Psoas muscle (tissue), 7 donors: ENCODE measurements at regions not wholly inside any gene's neighbourhood (a gene's known extent, or its start where the extent isn't known, plus 50 kb on each side); places are given as distances from the start of the nearest gene placed in this dataset.

Experiments
- ATAC-seq, 4 donors: fragments of 200-7000 bp; cut with Tn5 transposase; one replicate each; pipeline ENCODE4 v1.9.1; 2020; ENCODE audit warnings: moderate library complexity in 3 of 4, mild to moderate bottlenecking in 2 of 4
- DNase-seq, 2 donors: peaks; one replicate each; pipeline ENCODE4 v3.0.0-alpha.2; 2020
- H3K27ac ChIP-seq: fragments of 200-600 bp; one replicate; pipeline ENCODE4 v1.8.0; 2022
- H3K27me3 ChIP-seq, 3 donors: fragments of 200-600 bp in 1 of 3; one replicate each; pipeline versions ENCODE4 v1.6.1 to v1.8.0; 2013 to 2022; ENCODE audit warnings: low read length in 2 of 3, mild to moderate bottlenecking in 2 of 3, moderate library complexity in 1 of 3; ENCODE audit not compliant: insufficient read depth in 3 of 3
- H3K36me3 ChIP-seq, 2 donors: fragments of 200-600 bp in 1 of 2; one replicate each; pipeline versions ENCODE4 v1.6.1 to v1.8.0; 2013 to 2022; ENCODE audit warnings: low read depth in 1 of 2, mild to moderate bottlenecking in 1 of 2, moderate library complexity in 1 of 2; ENCODE audit not compliant: insufficient read depth in 1 of 2
- H3K4me1 ChIP-seq: fragments of 200-600 bp; one replicate; pipeline ENCODE4 v1.8.0; 2022
- H3K4me3 ChIP-seq: fragments of 200-600 bp; one replicate; pipeline ENCODE4 v1.8.0; 2022; ENCODE audit warnings: mild to moderate bottlenecking
- H3K9me3 ChIP-seq: fragments of 200-600 bp; one replicate; pipeline ENCODE4 v1.8.0; 2022
- CTCF ChIP-seq: fragments of 200-600 bp; IDR thresholded peaks from one replicate; pipeline ENCODE4 v1.8.0; 2022; ENCODE audit warnings: antibody characterized with exemption
- WGBS, 3 donors: extraction: QIAGEN DNeasy Blood & Tissue Kit; methylation state at CpG; one replicate each; pipeline versions ENCODE4 v1.1.6 to v1.1.7; 2013; 5-methylcytosine and 5-hydroxymethylcytosine counted together
- intact Hi-C, 2 donors: fragments of 100-400 bp; cut with DNase I; formaldehyde crosslinking; loops; one replicate each; pipeline versions ENCODE4 v1.11.0 to v1.14.2; 2022
- donor health status: healthy with polysubstance abuse.
- donor health status: DM: no; HTN: no; CAD: no; lungs with moderate emphysema.
- donor health status: Bipolar disorder and iron deficiency.
- donor health status: healthy.
- donor health status: DM: yes; HTN: yes; CAD: no.
- donor health status: DM: no; HTN: no; CAD: no.
- donor health status: DM: yes; HTN: yes; CAD: no.

DNA sequence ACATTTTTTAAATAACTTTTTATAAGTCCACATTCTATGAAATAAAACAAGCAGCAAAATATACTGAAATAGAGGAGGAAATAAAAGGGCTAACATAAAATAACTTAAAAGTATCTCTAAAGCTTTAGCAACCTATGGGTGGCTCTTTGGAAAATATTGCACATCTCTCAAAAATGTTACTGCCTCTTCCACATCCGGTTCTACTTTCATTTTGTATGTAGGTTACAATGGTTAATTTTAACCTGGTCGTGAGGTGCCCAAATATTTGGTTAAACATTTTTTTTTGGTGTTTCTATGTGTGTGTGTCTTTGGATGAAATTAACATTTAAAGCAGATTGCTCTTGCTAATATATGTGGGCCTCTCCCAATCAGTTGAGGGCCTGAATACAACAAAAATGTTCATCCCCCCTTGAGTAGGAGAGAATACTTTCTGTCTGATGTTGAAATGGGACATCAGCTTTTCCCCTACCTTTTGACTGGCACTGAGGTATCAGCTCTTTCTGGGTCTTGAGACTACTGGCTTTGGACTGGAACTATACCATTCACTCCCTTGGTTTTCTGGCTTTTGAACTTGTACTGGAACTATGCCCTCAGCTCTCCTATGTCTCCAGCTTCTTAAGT lies 353.0 kb downstream of the ADAM29 start:
- ATAC-seq (no peak), DNase-seq (no peak)
- H3K27me3 ChIP-seq: no peaks in the 10 kb centered on the region
- no peak for TF ChIP-seq CTCF
- H3K4me1 ChIP-seq: no peaks in the 10 kb centered on the region
- no peak overlapping the region for H3K27ac ChIP-seq
- no peaks in the 10 kb centered on the region for H3K9me3 ChIP-seq
- no peak overlapping the region for H3K4me3 ChIP-seq
- no peaks in the 10 kb centered on the region for H3K36me3 ChIP-seq
- intact Hi-C loops: no loop called here
- 48 to 79% (median 58%) methylated on average over 2 of the region's 2 CpGs for WGBS, 3 donors

GRCh38 chr4:175273995-175274753 lies 356.0 kb downstream of the ADAM29 start:
- WGBS, 3 donors: 66 to 71% (median 68%) methylated on average over 4 of the region's 4 CpGs
- ATAC-seq: no peak
- Histone ChIP-seq H3K36me3 (no peaks in the 10 kb centered on the region), H3K4me3 (no peak overlapping the region), H3K27ac (no peak overlapping the region), H3K9me3 (no peaks in the 10 kb centered on the region), H3K4me1 (no peaks in the 10 kb centered on the region), H3K27me3 (no peaks in the 10 kb centered on the region)
- TF ChIP-seq CTCF: no peak
- intact Hi-C loops: no loop called here
- DNase-seq: no peak

GRCh38 chr4:175277816-175278215 lies 359.7 kb downstream of the ADAM29 start:
- H3K27me3 ChIP-seq: no peaks in the 10 kb centered on the region
- no peak for TF ChIP-seq CTCF
- H3K36me3 ChIP-seq: no peaks in the 10 kb centered on the region
- H3K4me1 ChIP-seq: no peaks in the 10 kb centered on the region
- H3K27ac ChIP-seq: no peak overlapping the region
- DNase-seq (no peak), ATAC-seq (no peak)
- no peaks in the 10 kb centered on the region for H3K9me3 ChIP-seq
- no peak overlapping the region for H3K4me3 ChIP-seq
- intact Hi-C loops: no loop called here
- WGBS, 3 donors: 65 to 71% (median 66%) methylated on average over 7 of the region's 7 CpGs

GRCh38 chr4:175280153-175280552 lies 362.0 kb downstream of the ADAM29 start:
- Histone ChIP-seq H3K4me3 (no peak overlapping the region), H3K27ac (no peak overlapping the region), H3K36me3 (no peaks in the 10 kb centered on the region), H3K4me1 (no peaks in the 10 kb centered on the region), H3K9me3 (no peaks in the 10 kb centered on the region), H3K27me3 (no peaks in the 10 kb centered on the region)
- DNase-seq: no peak
- no peak for ATAC-seq
- WGBS, 3 donors: 89 to 95% (median 94%) methylated on average over 2 of the region's 2 CpGs
- intact Hi-C loops: no loop called here
- no peak for TF ChIP-seq CTCF
